ENCODE measurements at regions not wholly inside any gene's neighbourhood (a gene's known extent, or its start where the extent isn't known, plus 50 kb on each side); places are given as distances from the start of the nearest gene placed in this dataset.

- DNase-seq: no peak
Observed at GRCh38 chr15:69834761-69835160, 263.0 kb downstream of the TLE3 start.

- no peak for DNase-seq
Observed at GRCh38 chr15:69836048-69836447, 261.7 kb downstream of the TLE3 start.

- DNase-seq: no peak
Observed at GRCh38 chr15:69836526-69837230, 261.0 kb downstream of the TLE3 start.

- no peak for DNase-seq
Observed at GRCh38 chr15:69838338-69838737, 259.4 kb downstream of the TLE3 start.

GRCh38 chr15:69838994-69839393, 258.7 kb downstream of the TLE3 start:
- DNase-seq: no peak

GRCh38 chr15:69841113-69841828, 256.4 kb downstream of the TLE3 start:
- no peak for DNase-seq

- no peak for DNase-seq
Observed at GRCh38 chr15:69842851-69843250, 254.9 kb downstream of the TLE3 start.

- DNase-seq: no peak
Observed at GRCh38 chr15:69843276-69843899, 254.3 kb downstream of the TLE3 start.

GRCh38 chr15:69843900-69844304, 253.8 kb downstream of the TLE3 start:
- DNase-seq: no peak

- no peak for DNase-seq
Observed at GRCh38 chr15:69845159-69845558, 252.6 kb downstream of the TLE3 start.

- no peak for DNase-seq
Observed at GRCh38 chr15:69847625-69848024, 250.1 kb downstream of the TLE3 start.

GRCh38 chr15:69848096-69848495, 249.6 kb downstream of the TLE3 start:
- DNase-seq: peak in 2 of 51 donors; percentile 8 to 14

- no peak for DNase-seq
Observed at GRCh38 chr15:69848551-69849231, 249.0 kb downstream of the TLE3 start.

GRCh38 chr15:69849232-69849610, 248.5 kb downstream of the TLE3 start:
- DNase-seq: no peak

- no peak for DNase-seq
Observed at GRCh38 chr15:69852482-69852881, 245.2 kb downstream of the TLE3 start.

- no peak for DNase-seq
Observed at GRCh38 chr15:69852916-69853315, 244.8 kb downstream of the TLE3 start.

- DNase-seq: peak in 18 of 51 donors; percentile 3 to 59 (median 18)
Observed at GRCh38 chr15:69853544-69853951, 244.2 kb downstream of the TLE3 start.

- no peak for DNase-seq
Observed at GRCh38 chr15:69854001-69854400, 243.7 kb downstream of the TLE3 start.

- no peak for DNase-seq
Observed at GRCh38 chr15:69854521-69855181, 243.1 kb downstream of the TLE3 start.

GRCh38 chr15:69855258-69856000, 242.3 kb downstream of the TLE3 start:
- DNase-seq: no peak

GRCh38 chr15:69857250-69857649, 240.5 kb downstream of the TLE3 start:
- DNase-seq: no peak
